ENCODE measurements at regions not wholly inside any gene's neighbourhood (a gene's known extent, or its start where the extent isn't known, plus 50 kb on each side); places are given as distances from the start of the nearest gene placed in this dataset.

- Histone ChIP-seq H4K20me1 (ENCODE audit: insufficient read depth, low read length) (no peaks in the 10 kb centered on the region), H3K36me3 (replicated peaks; ENCODE audit: insufficient read depth, low read length) (no peaks in the 10 kb centered on the region), H3K9me3 (replicated peaks; ENCODE audit: insufficient read depth, low read length) (no peaks in the 10 kb centered on the region), H2AFZ (ENCODE audit: low read length) (no peak overlapping the region), H3K4me1 (ENCODE audit: low read length) (no peaks in the 10 kb centered on the region), H3K4me3 (ENCODE audit: low read length) (no peak overlapping the region), H3K79me2 (ENCODE audit: low read length) (no peaks in the 10 kb centered on the region), H3F3A (ENCODE audit: insufficient read depth, low read length) (no peaks in the 10 kb centered on the region), H3K27me3 (replicated peaks; ENCODE audit: insufficient read depth, low read length) (no peaks in the 10 kb centered on the region), H3K4me2 (ENCODE audit: low read depth, low read length) (no peak overlapping the region), H3K27ac (ENCODE audit: low read length) (no peak overlapping the region), H3K9ac (ENCODE audit: low read length) (no peak overlapping the region), H3K9me2 (replicated peaks; ENCODE audit: insufficient read depth, low read length) (no peaks in the 10 kb centered on the region)
- TF ChIP-seq CTCF (IDR thresholded peaks at IDR 0.05; ENCODE audit: low read length) (no peak), EZH2 (optimal IDR thresholded peaks at IDR 0.05; ENCODE audit: low read depth, low read length) (no peak), EZH2phosphoT487 (IDR thresholded peaks at IDR 0.05; ENCODE audit: low read length) (no peak)
- DNase-seq, result no peak
Measured at GRCh38 chr18:71919211-71919610, 624.9 kb downstream of the CBLN2 start.

- Histone ChIP-seq H3K9me3 (replicated peaks; ENCODE audit: insufficient read depth, low read length) (no peaks in the 10 kb centered on the region), H3K4me3 (ENCODE audit: low read length) (no peak overlapping the region), H3K79me2 (ENCODE audit: low read length) (no peaks in the 10 kb centered on the region), H3K27me3 (replicated peaks; ENCODE audit: insufficient read depth, low read length) (no peaks in the 10 kb centered on the region), H3F3A (ENCODE audit: insufficient read depth, low read length) (no peaks in the 10 kb centered on the region), H2AFZ (ENCODE audit: low read length) (no peak overlapping the region), H3K9me2 (replicated peaks; ENCODE audit: insufficient read depth, low read length) (no peaks in the 10 kb centered on the region), H4K20me1 (ENCODE audit: insufficient read depth, low read length) (no peaks in the 10 kb centered on the region), H3K9ac (ENCODE audit: low read length) (no peak overlapping the region), H3K36me3 (replicated peaks; ENCODE audit: insufficient read depth, low read length) (no peaks in the 10 kb centered on the region), H3K4me1 (ENCODE audit: low read length) (no peaks in the 10 kb centered on the region), H3K27ac (ENCODE audit: low read length) (no peak overlapping the region), H3K4me2 (ENCODE audit: low read depth, low read length) (no peak overlapping the region)
- TF ChIP-seq CTCF (IDR thresholded peaks at IDR 0.05; ENCODE audit: low read length), result no peak
- no peak for TF ChIP-seq EZH2 (optimal IDR thresholded peaks at IDR 0.05; ENCODE audit: low read depth, low read length)
- TF ChIP-seq EZH2phosphoT487 (IDR thresholded peaks at IDR 0.05; ENCODE audit: low read length), result no peak
- no peak for DNase-seq
Measured at GRCh38 chr18:71913641-71914040, 630.5 kb downstream of the CBLN2 start.

GRCh38 chr18:71902482-71902881 is 641.7 kb downstream of the CBLN2 start:
- no peak overlapping the region for H2AFZ ChIP-seq (ENCODE audit: low read length)
- no peak overlapping the region for H3K4me2 ChIP-seq (ENCODE audit: low read depth, low read length)
- H3K4me3 ChIP-seq (ENCODE audit: low read length), result no peak overlapping the region
- H3F3A ChIP-seq (ENCODE audit: insufficient read depth, low read length), result no peaks in the 10 kb centered on the region
- no peaks in the 10 kb centered on the region for H3K36me3 ChIP-seq (replicated peaks; ENCODE audit: insufficient read depth, low read length)
- H3K79me2 ChIP-seq (ENCODE audit: low read length), result no peaks in the 10 kb centered on the region
- DNase-seq, result no peak
- H3K4me1 ChIP-seq (ENCODE audit: low read length), result no peaks in the 10 kb centered on the region
- no peak overlapping the region for H3K27ac ChIP-seq (ENCODE audit: low read length)
- TF ChIP-seq EZH2 (optimal IDR thresholded peaks at IDR 0.05; ENCODE audit: low read depth, low read length) (no peak), CTCF (IDR thresholded peaks at IDR 0.05; ENCODE audit: low read length) (no peak), EZH2phosphoT487 (IDR thresholded peaks at IDR 0.05; ENCODE audit: low read length) (no peak)
- H3K9me3 ChIP-seq (replicated peaks; ENCODE audit: insufficient read depth, low read length), result no peaks in the 10 kb centered on the region
- no peaks in the 10 kb centered on the region for H3K27me3 ChIP-seq (replicated peaks; ENCODE audit: insufficient read depth, low read length)
- no peaks in the 10 kb centered on the region for H3K9me2 ChIP-seq (replicated peaks; ENCODE audit: insufficient read depth, low read length)
- no peaks in the 10 kb centered on the region for H4K20me1 ChIP-seq (ENCODE audit: insufficient read depth, low read length)
- no peak overlapping the region for H3K9ac ChIP-seq (ENCODE audit: low read length)
